ENCODE measurements at regions not wholly inside any gene's neighbourhood (a gene's known extent, or its start where the extent isn't known, plus 50 kb on each side); places are given as distances from the start of the nearest gene placed in this dataset.
"Not testable (repeated sequence)": the region's sequence is repeated elsewhere in the genome, so short reads cannot be mapped to it uniquely, and the experiment has no call there.

- no peak for DNase-seq
These were observed 50.8 kb upstream of the PRSS1 start for GRCh38 chr7:142698429-142698828.

GRCh38 chr7:142697270-142697669 is 52.0 kb upstream of the PRSS1 start:
- no peak for DNase-seq

GRCh38 chr7:142696456-142697179 is 52.7 kb upstream of the PRSS1 start:
- no peak for DNase-seq

GRCh38 chr7:142693911-142694310 is 55.4 kb upstream of the PRSS1 start:
- DNase-seq = no peak

- DNase-seq = no peak
These were observed 58.6 kb upstream of the PRSS1 start for GRCh38 chr7:142690554-142691182.

- DNase-seq = no peak
These were observed 59.7 kb upstream of the PRSS1 start for GRCh38 chr7:142689439-142690120.

- no peak for DNase-seq
These were observed 63.3 kb upstream of the PRSS1 start for GRCh38 chr7:142685877-142686508.

- DNase-seq = no peak
These were observed 67.8 kb upstream of the PRSS1 start for GRCh38 chr7:142681314-142682092.

GRCh38 chr7:142671506-142671905 is 77.8 kb upstream of the PRSS1 start:
- DNase-seq = no peak

- DNase-seq = no peak
These were observed 78.8 kb upstream of the PRSS1 start for GRCh38 chr7:142670511-142670910.

GRCh38 chr7:142669074-142669654 is 80.1 kb upstream of the PRSS1 start:
- no peak for DNase-seq

GRCh38 chr7:142668495-142668894 is 80.8 kb upstream of the PRSS1 start:
- no peak for DNase-seq

GRCh38 chr7:142657376-142657775 is 91.9 kb upstream of the PRSS1 start:
- no peak for DNase-seq

- no peak for DNase-seq
These were observed 94.9 kb upstream of the PRSS1 start for GRCh38 chr7:142654398-142654797.

- DNase-seq = no peak
These were observed 101.5 kb upstream of the PRSS1 start for GRCh38 chr7:142647749-142648148.

- DNase-seq = no peak
These were observed 102.7 kb upstream of the PRSS1 start for GRCh38 chr7:142646386-142647140.

GRCh38 chr7:142645777-142646176 is 103.5 kb upstream of the PRSS1 start:
- no peak for DNase-seq

GRCh38 chr7:142642316-142642715 is 107.0 kb upstream of the PRSS1 start:
- DNase-seq = no peak

- not testable (repeated sequence) for DNase-seq
These were observed 108.0 kb upstream of the PRSS1 start for GRCh38 chr7:142641252-142641651.

GRCh38 chr7:142638581-142638980 is 110.7 kb upstream of the PRSS1 start:
- no peak for DNase-seq

GRCh38 chr7:142637240-142637639 is 112.0 kb upstream of the PRSS1 start:
- DNase-seq = no peak

- DNase-seq = no peak
These were observed 112.5 kb upstream of the PRSS1 start for GRCh38 chr7:142636751-142637150.

Measured in activated CD4-positive, CD25-positive, alpha-beta regulatory T cell treated with anti-CD3 and anti-CD28 coated beads, Interleukin-2, amount 50 U/mL, for 72 hours (primary cell).